Naive thymus-derived CD4-positive, alpha-beta T cell (primary cell): ENCODE measurements at regions not wholly inside any gene's neighbourhood (a gene's known extent, or its start where the extent isn't known, plus 50 kb on each side); places are given as distances from the start of the nearest gene placed in this dataset.

Experiments used
- ATAC-seq: fragments of 150-1000 bp; cut with Tn5 transposase; 2 replicates; pipeline ENCODE4 v1.10.0; 2021; ENCODE audit warnings: mild to moderate bottlenecking, moderate library complexity
- CTCF ChIA-PET: fragments of 350-600 bp; sonication (Branson Sonifier 250); formaldehyde crosslinking; loops from one replicate; lab custom pipeline; 2021; ENCODE audit warnings: antibody characterized with exemption; lab: Charles Lee
- POLR2A ChIA-PET: fragments of 350-600 bp; sonication (Branson Sonifier 250); formaldehyde crosslinking; loops from one replicate; lab custom pipeline; 2021; ENCODE audit warnings: antibody characterized with exemption, inconsistent platforms; lab: Charles Lee
- DNase-seq, 9 donors: peaks; one replicate each; pipeline versions ENCODE4 v3.0.0 to v3.0.0-alpha.2; 2020 to 2022; ENCODE audit warnings: mixed read lengths in 1 of 9
- H3K27ac ChIP-seq: one replicate; pipeline ENCODE4 v1.7.0; 2013; ENCODE audit warnings: mild to moderate bottlenecking, low read depth, low read length, moderate library complexity
- H3K27me3 ChIP-seq, 2 donors: one replicate each; pipeline ENCODE4 v1.7.0; 2013; ENCODE audit warnings: low read length in 2 of 2, mild to moderate bottlenecking in 2 of 2, moderate library complexity in 2 of 2; ENCODE audit not compliant: control insufficient read depth in 2 of 2, insufficient read depth in 2 of 2
- H3K36me3 ChIP-seq, 3 experiments: 1 replicate in 2 of 3; 2 replicates in 1 of 3; pipeline ENCODE4 v1.7.0; 2013; ENCODE audit warnings: low read length in 3 of 3, mild to moderate bottlenecking in 3 of 3, moderate library complexity in 1 of 3; ENCODE audit not compliant: insufficient read depth in 3 of 3, control insufficient read depth in 2 of 3
- H3K4me1 ChIP-seq, 2 donors: one replicate each; pipeline ENCODE4 v1.7.0; 2013; ENCODE audit warnings: low read length in 2 of 2, mild to moderate bottlenecking in 2 of 2, moderate library complexity in 1 of 2; ENCODE audit not compliant: control insufficient read depth in 2 of 2, insufficient read depth in 2 of 2
- H3K4me3 ChIP-seq: 2 replicates; pipeline ENCODE4 v1.7.0; 2013; ENCODE audit warnings: mild to moderate bottlenecking, low read length
- H3K9me3 ChIP-seq, 3 experiments: 1 replicate in 2 of 3; 2 replicates in 1 of 3; pipeline ENCODE4 v1.7.0; 2013; ENCODE audit warnings: low read length in 3 of 3; ENCODE audit not compliant: control insufficient read depth in 2 of 3
- H3K27ac Mint-ChIP-seq, 9 donors: one replicate each; pipeline ENCODE4 v1.8.0; 2020 to 2022; ENCODE audit warnings: mixed read lengths in 9 of 9, mild to moderate bottlenecking in 8 of 9, moderate library complexity in 5 of 9, inconsistent platforms in 2 of 9
- H3K27me3 Mint-ChIP-seq, 5 donors: one replicate each; pipeline ENCODE4 v1.8.0; 2021 to 2022; ENCODE audit warnings: mixed read lengths in 5 of 5, mild to moderate bottlenecking in 1 of 5
- H3K36me3 Mint-ChIP-seq, 5 donors: one replicate each; pipeline ENCODE4 v1.8.0; 2020 to 2022; ENCODE audit warnings: mixed read lengths in 5 of 5, mild to moderate bottlenecking in 3 of 5, inconsistent platforms in 1 of 5
- H3K4me1 Mint-ChIP-seq, 7 donors: one replicate each; pipeline ENCODE4 v1.8.0; 2020 to 2022; ENCODE audit warnings: mixed read lengths in 7 of 7, mild to moderate bottlenecking in 3 of 7, inconsistent platforms in 1 of 7
- H3K4me3 Mint-ChIP-seq, 10 donors: one replicate each; pipeline ENCODE4 v1.8.0; 2020 to 2022; ENCODE audit warnings: mild to moderate bottlenecking in 10 of 10, mixed read lengths in 10 of 10, moderate library complexity in 6 of 10, inconsistent platforms in 2 of 10
- H3K9me3 Mint-ChIP-seq, 11 donors: one replicate each; pipeline ENCODE4 v1.8.0; 2020 to 2022; ENCODE audit warnings: mixed read lengths in 11 of 11, mild to moderate bottlenecking in 4 of 11, inconsistent platforms in 1 of 11, moderate library complexity in 1 of 11
- intact Hi-C, 2 donors: fragments of 100-400 bp; cut with micrococcal nuclease; formaldehyde crosslinking; loops; one replicate each; pipeline ENCODE4 v1.15.1; 2023

GRCh38 chr6:103855750-103856149 lies 1004.0 kb downstream of the HACE1 start:
- no peaks in the 10 kb centered on the region for H3K36me3 ChIP-seq
- DNase-seq = no peak
- Mint-ChIP-seq H3K4me1 (no peaks in the 10 kb centered on the region), H3K9me3 (peaks cover 0 to 6% (median 0%) of the 10 kb centered on the region in 11 donors), H3K27ac (no peak overlapping the region), H3K4me3 (no peak overlapping the region), H3K27me3 (no peaks in the 10 kb centered on the region), H3K36me3 (no peaks in the 10 kb centered on the region)
- ChIA-PET CTCF (no interaction called here), POLR2A (no interaction called here)
- no peaks in the 10 kb centered on the region for H3K27me3 ChIP-seq
- no peak overlapping the region for H3K27ac ChIP-seq
- H3K9me3 ChIP-seq = no peaks in the 10 kb centered on the region
- intact Hi-C loops = no loop called here
- no peak for ATAC-seq
- no peak overlapping the region for H3K4me3 ChIP-seq
- H3K4me1 ChIP-seq = no peaks in the 10 kb centered on the region

DNA sequence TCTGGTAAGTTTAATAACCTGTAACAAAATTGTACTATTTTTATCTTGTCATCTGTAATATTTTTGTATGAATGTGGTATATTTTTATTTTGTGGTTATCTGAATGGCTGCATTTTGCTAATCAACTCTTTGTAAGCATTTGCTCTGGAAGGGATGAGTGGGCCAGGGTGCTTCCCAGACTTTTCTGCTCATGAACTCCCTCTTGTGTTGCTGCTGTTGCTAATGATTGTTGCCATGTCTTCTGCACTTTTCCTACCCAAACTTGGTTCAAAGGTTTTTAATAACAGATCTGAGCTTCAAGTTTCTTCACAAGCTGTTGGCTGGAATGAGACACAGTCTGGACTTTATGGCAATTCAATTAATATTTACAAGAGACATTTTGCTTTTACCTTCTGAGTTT lies 1005.7 kb downstream of the HACE1 start:
- H3K9me3 Mint-ChIP-seq = peaks cover 0 to 6% (median 0%) of the 10 kb centered on the region in 11 donors
- H3K4me1 Mint-ChIP-seq = no peaks in the 10 kb centered on the region
- ATAC-seq = no peak
- no peaks in the 10 kb centered on the region for H3K4me1 ChIP-seq
- H3K4me3 Mint-ChIP-seq = no peak overlapping the region
- H3K4me3 ChIP-seq = no peak overlapping the region
- H3K9me3 ChIP-seq = no peaks in the 10 kb centered on the region
- H3K36me3 Mint-ChIP-seq = no peaks in the 10 kb centered on the region
- H3K27ac ChIP-seq = no peak overlapping the region
- ChIA-PET CTCF (no interaction called here), POLR2A (no interaction called here)
- H3K27me3 ChIP-seq = no peaks in the 10 kb centered on the region
- intact Hi-C loops = no loop called here
- no peaks in the 10 kb centered on the region for H3K36me3 ChIP-seq
- no peaks in the 10 kb centered on the region for H3K27me3 Mint-ChIP-seq
- DNase-seq = no peak
- H3K27ac Mint-ChIP-seq = no peak overlapping the region

- intact Hi-C loops = no loop called here
- no peak overlapping the region for H3K27ac ChIP-seq
- ChIA-PET CTCF (no interaction called here), POLR2A (no interaction called here)
- Mint-ChIP-seq H3K4me1 (peaks cover 0 to 2% (median 0%) of the 10 kb centered on the region in 7 donors), H3K27me3 (peaks cover 0 to 3% (median 0%) of the 10 kb centered on the region in 5 donors), H3K9me3 (peaks cover 0 to 10% (median 2%) of the 10 kb centered on the region in 11 donors), H3K36me3 (no peaks in the 10 kb centered on the region), H3K27ac (no peak overlapping the region), H3K4me3 (no peak overlapping the region)
- H3K27me3 ChIP-seq = no peaks in the 10 kb centered on the region
- ATAC-seq = no peak
- H3K9me3 ChIP-seq = no peaks in the 10 kb centered on the region
- no peak overlapping the region for H3K4me3 ChIP-seq
- H3K36me3 ChIP-seq = no peaks in the 10 kb centered on the region
- H3K4me1 ChIP-seq = no peaks in the 10 kb centered on the region
- DNase-seq = no peak
Observed at GRCh38 chr6:103838457-103838856, 1021.3 kb downstream of the HACE1 start.

- no peaks in the 10 kb centered on the region for H3K27me3 ChIP-seq
- no peak overlapping the region for H3K27ac ChIP-seq
- ATAC-seq (no peak), DNase-seq (no peak)
- intact Hi-C loops = no loop called here
- no peak overlapping the region for H3K27ac Mint-ChIP-seq
- H3K4me3 ChIP-seq = no peak overlapping the region
- H3K4me1 ChIP-seq = no peaks in the 10 kb centered on the region
- no peaks in the 10 kb centered on the region for H3K36me3 ChIP-seq
- H3K4me3 Mint-ChIP-seq = no peak overlapping the region
- ChIA-PET CTCF (no interaction called here), POLR2A (no interaction called here)
- H3K9me3 Mint-ChIP-seq = peaks cover 0 to 27% (median 2%) of the 10 kb centered on the region in 11 donors
- H3K9me3 ChIP-seq = no peaks in the 10 kb centered on the region
- no peaks in the 10 kb centered on the region for H3K4me1 Mint-ChIP-seq
- no peaks in the 10 kb centered on the region for H3K36me3 Mint-ChIP-seq
- no peaks in the 10 kb centered on the region for H3K27me3 Mint-ChIP-seq
Observed at GRCh38 chr6:103826209-103826608, 1033.5 kb downstream of the HACE1 start.

- Histone ChIP-seq H3K27me3 (no peaks in the 10 kb centered on the region), H3K27ac (no peak overlapping the region), H3K36me3 (no peaks in the 10 kb centered on the region), H3K4me1 (no peaks in the 10 kb centered on the region), H3K4me3 (no peak overlapping the region), H3K9me3 (peaks cover 0 to 5% (median 0%) of the 10 kb centered on the region in 3 experiments)
- ChIA-PET POLR2A (no interaction called here), CTCF (no interaction called here)
- Mint-ChIP-seq H3K4me3 (no peak overlapping the region), H3K36me3 (no peaks in the 10 kb centered on the region), H3K27ac (no peak overlapping the region), H3K9me3 (peaks cover 0 to 27% (median 8%) of the 10 kb centered on the region in 11 donors), H3K4me1 (no peaks in the 10 kb centered on the region), H3K27me3 (peaks cover 0 to 6% (median 0%) of the 10 kb centered on the region in 5 donors)
- ATAC-seq = no peak
- no peak for DNase-seq
- intact Hi-C loops = no loop called here
Observed at GRCh38 chr6:103820148-103820547, 1039.6 kb downstream of the HACE1 start.

DNA sequence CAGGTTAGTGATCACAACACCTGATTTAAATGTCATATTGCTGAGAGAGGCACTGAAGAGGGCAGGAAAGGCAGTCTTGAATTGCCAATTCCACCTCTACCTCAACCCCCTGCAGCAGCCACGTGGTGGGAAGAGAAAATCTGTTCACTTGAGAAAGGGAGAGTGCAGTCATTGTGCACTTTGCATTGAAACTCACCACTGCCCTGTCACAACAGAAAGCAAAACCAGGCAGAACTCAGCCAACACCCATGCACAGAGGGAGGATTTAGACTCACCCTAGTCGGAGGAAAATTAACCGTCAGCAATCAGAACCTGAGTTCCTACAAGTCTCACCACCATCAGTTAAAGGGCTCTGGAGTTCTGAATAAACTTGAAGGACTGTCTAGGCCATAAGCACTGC lies 1040.2 kb downstream of the HACE1 start:
- Histone ChIP-seq H3K9me3 (peaks cover 0 to 5% (median 0%) of the 10 kb centered on the region in 3 experiments), H3K27ac (no peak overlapping the region), H3K36me3 (no peaks in the 10 kb centered on the region), H3K27me3 (no peaks in the 10 kb centered on the region), H3K4me1 (no peaks in the 10 kb centered on the region), H3K4me3 (no peak overlapping the region)
- POLR2A ChIA-PET = no interaction called here
- no peak for DNase-seq
- H3K4me3 Mint-ChIP-seq = no peak overlapping the region
- H3K9me3 Mint-ChIP-seq = peaks cover 0 to 24% (median 7%) of the 10 kb centered on the region in 11 donors
- intact Hi-C loops = no loop called here
- ATAC-seq = no peak
- no peaks in the 10 kb centered on the region for H3K4me1 Mint-ChIP-seq
- no peaks in the 10 kb centered on the region for H3K36me3 Mint-ChIP-seq
- CTCF ChIA-PET = no interaction called here
- no peak overlapping the region for H3K27ac Mint-ChIP-seq
- peaks cover 0 to 6% (median 0%) of the 10 kb centered on the region in 5 donors for H3K27me3 Mint-ChIP-seq

DNA sequence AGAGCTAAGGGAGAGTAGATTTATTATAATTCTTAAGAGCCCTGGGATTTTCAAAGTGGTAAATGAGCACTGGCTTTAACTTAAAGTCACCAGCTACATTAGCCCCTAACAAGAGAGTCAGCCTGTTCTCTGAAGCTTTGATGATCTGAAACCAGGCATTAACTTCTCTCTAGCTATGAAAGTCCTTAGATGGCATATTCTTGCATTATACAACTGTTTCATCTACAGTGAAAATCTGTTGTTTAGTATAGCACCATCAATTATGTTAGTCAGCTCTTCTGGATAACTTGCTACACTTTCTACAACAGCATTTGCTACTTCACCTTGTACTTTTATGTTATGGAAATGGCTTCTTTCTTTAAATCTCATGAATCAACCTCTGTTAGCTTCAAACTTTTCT lies 1046.7 kb downstream of the HACE1 start:
- no peaks in the 10 kb centered on the region for H3K9me3 ChIP-seq
- intact Hi-C loops = no loop called here
- H3K4me1 ChIP-seq = no peaks in the 10 kb centered on the region
- H3K27ac Mint-ChIP-seq = no peak overlapping the region
- H3K36me3 Mint-ChIP-seq = no peaks in the 10 kb centered on the region
- ChIA-PET POLR2A (no interaction called here), CTCF (no interaction called here)
- H3K27me3 ChIP-seq = no peaks in the 10 kb centered on the region
- H3K4me3 ChIP-seq = no peak overlapping the region
- no peak for ATAC-seq
- H3K36me3 ChIP-seq = no peaks in the 10 kb centered on the region
- no peak for DNase-seq
- H3K27me3 Mint-ChIP-seq = no peaks in the 10 kb centered on the region
- H3K9me3 Mint-ChIP-seq = peaks cover 0 to 13% (median 0%) of the 10 kb centered on the region in 11 donors
- H3K27ac ChIP-seq = no peak overlapping the region
- no peaks in the 10 kb centered on the region for H3K4me1 Mint-ChIP-seq
- H3K4me3 Mint-ChIP-seq = no peak overlapping the region
